Endothelial cell of umbilical vein (primary cell): ENCODE measurements at regions not wholly inside any gene's neighbourhood (a gene's known extent, or its start where the extent isn't known, plus 50 kb on each side); places are given as distances from the start of the nearest gene placed in this dataset.

ENCODE experiments used
- BruUV-seq: library from RNA; stranded (reverse); fragments of 400-500 nt; replicated peaks from 2 replicates; lab custom pipeline; 2021; lab: Mats Ljungman, UMichigan
- CTCF ChIA-PET: fragments of 300-600, 350-600 bp; sonication (Branson Sonifier 250); formaldehyde crosslinking; loops from one replicate; lab custom pipeline; 2021; ENCODE audit warnings: antibody characterized with exemption, inconsistent platforms; lab: Charles Lee
- POLR2A ChIA-PET: fragments of 300-600, 350-600 bp; sonication (Branson Sonifier 250); formaldehyde crosslinking; loops from one replicate; lab custom pipeline; 2021; ENCODE audit warnings: antibody characterized with exemption, inconsistent platforms; lab: Charles Lee
- DNase-seq: peaks from one replicate; pipeline ENCODE4 v3.0.0-alpha.2; 2011; ENCODE audit warnings: low read depth, low spot score
- FAIRE-seq: peaks from 2 replicates; lab custom pipeline; 2011; peaks lifted over from hg19 to GRCh38; lab: Jason Lieb, UNC
- H2AFZ ChIP-seq: 2 replicates; pipeline ENCODE4 v1.6.0; 2012; ENCODE audit warnings: low read depth, low read length, control low read depth, inconsistent platforms
- H3K27ac ChIP-seq: 2 replicates; pipeline ENCODE4 v1.5.1; 2011; ENCODE audit warnings: low read depth, mild to moderate bottlenecking, control low read depth, low read length, moderate library complexity; ENCODE audit not compliant: insufficient read depth
- H3K27me3 ChIP-seq, 2 experiments: 2 replicates each; pipeline versions ENCODE4 v1.6.0 to v1.6.1; 2011; ENCODE audit warnings: low read length in 2 of 2, mixed read lengths in 1 of 2; ENCODE audit not compliant: control insufficient read depth in 2 of 2, insufficient read depth in 2 of 2
- H3K36me3 ChIP-seq, 2 experiments: 2 replicates in 1 of 2; 3 replicates in 1 of 2; pipeline ENCODE4 v1.5.1; 2011; ENCODE audit warnings: low read length in 2 of 2, mild to moderate bottlenecking in 1 of 2, moderate library complexity in 1 of 2; ENCODE audit not compliant: control insufficient read depth in 2 of 2, insufficient read depth in 2 of 2; ENCODE audit errors: extremely low read depth in 1 of 2
- H3K4me1 ChIP-seq: 3 replicates; pipeline ENCODE4 v1.5.1; 2011; ENCODE audit warnings: mild to moderate bottlenecking, low read length; ENCODE audit not compliant: control insufficient read depth, insufficient read depth; ENCODE audit errors: extremely low read depth
- H3K4me2 ChIP-seq: 2 replicates; pipeline ENCODE4 v1.6.1; 2011; ENCODE audit warnings: low read length, control low read depth, mixed read lengths; ENCODE audit not compliant: insufficient read depth
- H3K4me3 ChIP-seq, 3 experiments: fragments of 200-600 bp in 1 of 3; sonication (generic), shearing (Covaris generic) in 1 of 3; replicated peaks in 1 of 3; 2 replicates each; pipeline ENCODE4 v1.5.1; 2011 to 2016; ENCODE audit warnings: control low read depth in 3 of 3, low read length in 3 of 3, mild to moderate bottlenecking in 2 of 3, inconsistent platforms in 1 of 3, low read depth in 1 of 3, moderate library complexity in 1 of 3; ENCODE audit not compliant: insufficient read depth in 1 of 3
- H3K79me2 ChIP-seq: 2 replicates; pipeline ENCODE4 v1.6.0; 2012; ENCODE audit warnings: low read length, inconsistent platforms; ENCODE audit not compliant: control insufficient read depth, insufficient read depth
- H3K9ac ChIP-seq: replicated peaks from 2 replicates; pipeline ENCODE3; 2011; ENCODE audit warnings: low read length, control low read depth; ENCODE audit not compliant: insufficient read depth; ENCODE audit errors: extremely low read depth
- H3K9me1 ChIP-seq: replicated peaks from 3 replicates; pipeline ENCODE4 v1.6.0; 2011; ENCODE audit warnings: mild to moderate bottlenecking, low read length; ENCODE audit not compliant: control insufficient read depth, insufficient read depth; ENCODE audit errors: extremely low read depth
- H3K9me3 ChIP-seq: replicated peaks from 2 replicates; pipeline ENCODE4 v1.5.1; 2012; ENCODE audit warnings: low read length, inconsistent platforms; ENCODE audit not compliant: control insufficient read depth, insufficient read depth
- H4K20me1 ChIP-seq: replicated peaks from 2 replicates; pipeline ENCODE3; 2011; ENCODE audit warnings: mild to moderate bottlenecking, low read length; ENCODE audit not compliant: control insufficient read depth, insufficient read depth; ENCODE audit errors: extremely low read depth
- CTCF ChIP-seq, 2 donors: IDR thresholded peaks; 1 replicate in 1 of 2; 2 replicates in 1 of 2; pipeline ENCODE4 v1.5.1; 2011; ENCODE audit warnings: low read length in 2 of 2, mild to moderate bottlenecking in 2 of 2, moderate library complexity in 2 of 2, control low read depth in 1 of 2, inconsistent platforms in 1 of 2, low read depth in 1 of 2; ENCODE audit not compliant: insufficient read depth in 1 of 2; ENCODE audit errors: extremely low read depth in 1 of 2
- EZH2 ChIP-seq: IDR thresholded peaks from 2 replicates; pipeline ENCODE4 v1.6.1; 2012; ENCODE audit warnings: borderline replicate concordance, low read depth, mild to moderate bottlenecking, moderate library complexity, low read length, inconsistent platforms; ENCODE audit not compliant: severe bottlenecking
- FOS ChIP-seq: IDR thresholded peaks from 2 replicates; pipeline ENCODE4 v1.6.1; 2011; ENCODE audit warnings: mild to moderate bottlenecking, low read length, moderate library complexity, borderline replicate concordance; ENCODE audit not compliant: insufficient read depth
- GATA2 ChIP-seq: IDR thresholded peaks from 2 replicates; pipeline ENCODE4 v1.7.0; 2011; ENCODE audit warnings: low read depth, mild to moderate bottlenecking, moderate library complexity, mixed read lengths, low read length; ENCODE audit not compliant: insufficient read length, insufficient read depth
- JUN ChIP-seq: IDR thresholded peaks from 2 replicates; pipeline ENCODE4 v1.6.1; 2011; ENCODE audit warnings: borderline replicate concordance, low read depth; ENCODE audit not compliant: insufficient read length, insufficient read depth
- MAX ChIP-seq: IDR thresholded peaks from 2 replicates; pipeline ENCODE4 v1.6.1; 2011; ENCODE audit not compliant: insufficient read depth, insufficient read length
- MYC ChIP-seq: IDR thresholded peaks from one replicate; pipeline ENCODE4 v1.6.1; 2011; ENCODE audit warnings: mild to moderate bottlenecking, low read depth, low read length
- POLR2A ChIP-seq: IDR thresholded peaks from 2 replicates; pipeline ENCODE4 v1.6.1; 2012; ENCODE audit warnings: low read depth, mild to moderate bottlenecking, control low read depth, low read length
- POLR2AphosphoS5 ChIP-seq: IDR thresholded peaks from 2 replicates; pipeline ENCODE4 v1.6.1; 2012; ENCODE audit warnings: low read depth, mild to moderate bottlenecking, control low read depth, low read length, moderate library complexity; ENCODE audit not compliant: insufficient read depth
- dilution Hi-C: fragments of 300-500 bp; cut with MboI; formaldehyde crosslinking; loops from one replicate; pipeline ENCODE4 v1.15.0; 2019; ENCODE audit warnings: low sequenced_read_pairs; ENCODE audit not compliant: extremely low pct_ligation_motif_present
- intact Hi-C: fragments of 100-400 bp; cut with micrococcal nuclease; formaldehyde crosslinking; loops from one replicate; pipeline ENCODE4 v1.10.0; 2022

GRCh38 chr10:53255661-53256205 lies 483.1 kb upstream of the MBL2 start:
- ChIA-PET POLR2A (no interaction called here), CTCF (interaction anchor here (1.2 kb wide), 1 partner anchor 304 kb away, joined by 4 read pairs; no protein-coding TSS in a partner anchor)
- Histone ChIP-seq H3K9ac (no peak overlapping the region), H3K4me1 (no peaks in the 10 kb centered on the region), H2AFZ (no peak overlapping the region), H3K27me3 (no peaks in the 10 kb centered on the region), H3K4me2 (no peak overlapping the region), H3K4me3 (no peak overlapping the region), H4K20me1 (no peaks in the 10 kb centered on the region), H3K36me3 (no peaks in the 10 kb centered on the region), H3K79me2 (no peaks in the 10 kb centered on the region), H3K9me3 (no peaks in the 10 kb centered on the region), H3K27ac (no peak overlapping the region), H3K9me1 (no peaks in the 10 kb centered on the region)
- TF ChIP-seq POLR2A (no peak), POLR2AphosphoS5 (no peak), CTCF (IDR thresholded peaks at IDR 0.05; ENCODE audit: extremely low read depth in 1 of 2, insufficient read depth in 1 of 2, low read depth in 1 of 2, low read length in 2 of 2) (no peak), FOS (no peak), MYC (no peak), GATA2 (no peak), JUN (no peak), EZH2 (no peak), MAX (no peak)
- DNase-seq (no peak), FAIRE-seq (no peak)
- intact Hi-C loops (no loop called here), dilution Hi-C loops (no loop called here)
- BruUV-seq, result no TSS peak
